ENCODE measurements at regions not wholly inside any gene's neighbourhood (a gene's known extent, or its start where the extent isn't known, plus 50 kb on each side); places are given as distances from the start of the nearest gene placed in this dataset.

DNA sequence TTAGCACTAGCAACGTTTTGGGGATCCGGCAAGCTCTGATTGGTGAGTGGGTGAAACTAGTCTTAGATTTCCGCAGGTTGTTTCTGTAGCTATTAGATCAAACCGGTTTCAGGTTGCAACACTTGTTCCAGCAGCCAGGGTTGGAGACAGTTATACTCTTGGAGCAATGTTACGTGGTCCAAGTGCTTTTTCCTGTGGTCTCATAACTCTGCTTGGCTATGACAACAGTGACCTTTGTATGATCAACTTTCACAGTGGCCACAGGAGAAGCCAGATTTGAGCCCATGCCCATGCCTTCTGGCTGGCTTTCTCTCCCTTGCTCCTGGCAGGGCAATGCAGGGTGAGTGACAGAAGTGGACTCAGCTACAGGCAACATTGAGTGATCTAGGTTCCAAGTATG is 84.5 kb upstream of the TAF1B start:
- DNase-seq = no peak

DNA sequence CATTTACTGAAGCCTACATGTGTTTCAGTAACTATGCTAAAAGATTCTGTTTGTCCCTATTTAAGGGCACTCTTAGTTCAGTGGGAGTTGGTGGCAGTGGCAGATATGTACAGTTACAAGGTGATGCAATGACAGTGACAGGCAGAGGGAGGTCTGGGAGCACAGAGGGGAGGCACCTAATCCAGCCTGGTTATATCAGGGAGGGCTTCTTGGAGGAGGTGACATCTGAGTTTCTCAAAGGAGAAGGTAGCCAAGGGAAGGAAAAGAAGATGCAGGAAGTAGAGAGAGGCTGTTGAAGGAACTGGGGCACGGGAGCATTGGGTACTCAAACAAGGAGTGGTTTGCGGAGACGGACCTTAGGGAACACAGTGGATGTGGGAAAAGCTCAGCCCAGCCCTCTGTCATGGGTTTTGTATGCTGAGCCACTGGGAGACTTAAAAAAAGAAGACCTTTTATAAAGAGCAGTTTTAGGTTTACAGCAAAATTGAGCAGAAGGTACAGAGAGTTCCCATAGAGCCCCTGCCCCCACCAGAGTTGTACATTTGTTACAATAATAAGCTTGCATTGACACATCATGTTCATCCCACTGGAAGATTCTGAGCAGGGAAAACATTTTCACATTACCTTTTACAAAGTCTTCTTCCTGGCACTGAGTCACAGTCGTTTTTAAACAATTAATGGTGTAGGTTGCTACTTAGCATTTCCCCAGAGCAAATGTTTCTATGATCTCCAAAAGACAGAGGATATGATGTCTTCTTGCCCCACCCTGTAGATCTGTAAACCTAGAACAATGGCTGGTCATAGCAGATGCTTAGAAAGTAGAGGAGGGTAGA is 83.0 kb upstream of the TAF1B start:
- no peak for DNase-seq

DNA sequence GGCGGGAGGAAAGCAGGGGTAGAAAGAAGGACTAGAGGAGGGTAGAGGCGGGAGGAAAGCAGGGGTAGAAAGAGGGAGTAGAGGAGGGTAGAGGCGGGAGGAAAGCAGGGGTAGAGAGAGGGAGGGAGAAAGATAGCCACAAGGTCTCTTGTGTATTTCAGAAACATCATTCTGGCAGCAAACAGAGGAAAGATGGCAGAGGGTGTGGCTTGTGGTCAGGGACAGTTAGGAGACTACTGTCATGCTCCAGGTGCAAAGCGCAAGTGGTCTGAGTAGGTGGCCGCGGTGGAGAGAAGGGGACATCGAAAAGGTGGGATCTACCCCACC is 82.4 kb upstream of the TAF1B start:
- DNase-seq = no peak

DNA sequence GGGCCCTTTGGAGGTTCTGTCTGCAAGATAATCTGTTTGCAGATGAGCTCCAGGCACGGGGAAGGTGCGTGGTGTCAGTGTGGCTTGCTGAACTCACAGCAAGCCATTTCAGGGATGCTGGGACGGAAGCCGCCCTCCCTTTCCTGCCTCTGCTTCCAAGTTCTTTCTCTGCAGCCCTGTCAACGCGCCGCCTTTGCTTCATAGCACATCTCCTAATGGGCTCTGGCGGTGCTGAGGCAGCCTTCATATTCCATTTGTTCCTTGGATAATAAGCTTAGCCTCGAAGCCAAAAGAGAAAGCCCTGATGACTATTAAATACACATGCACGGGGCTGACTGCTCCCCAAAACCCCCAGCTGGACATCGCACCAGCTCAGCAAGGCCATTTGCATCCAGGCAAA is 81.7 kb upstream of the TAF1B start:
- DNase-seq = no peak

DNA sequence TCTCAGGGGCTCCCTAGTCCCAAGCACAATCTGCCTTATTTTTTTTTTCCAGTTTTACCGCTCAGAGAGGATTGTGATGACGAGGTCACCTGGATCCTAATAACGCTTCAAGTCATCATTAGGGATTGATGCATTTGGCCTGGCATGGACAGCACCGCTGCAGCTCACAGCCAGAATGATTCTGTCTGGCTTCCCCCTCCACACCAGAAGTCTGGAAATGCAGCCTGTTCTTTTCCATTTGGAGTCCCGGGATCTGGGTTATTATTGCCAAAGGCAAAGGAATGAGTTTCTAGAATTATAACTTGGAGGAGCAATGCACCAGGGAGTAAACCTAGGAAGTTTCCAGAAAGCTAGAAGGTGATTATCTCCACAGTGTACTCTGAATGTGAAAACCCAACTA is 81.1 kb upstream of the TAF1B start:
- DNase-seq = no peak

DNA sequence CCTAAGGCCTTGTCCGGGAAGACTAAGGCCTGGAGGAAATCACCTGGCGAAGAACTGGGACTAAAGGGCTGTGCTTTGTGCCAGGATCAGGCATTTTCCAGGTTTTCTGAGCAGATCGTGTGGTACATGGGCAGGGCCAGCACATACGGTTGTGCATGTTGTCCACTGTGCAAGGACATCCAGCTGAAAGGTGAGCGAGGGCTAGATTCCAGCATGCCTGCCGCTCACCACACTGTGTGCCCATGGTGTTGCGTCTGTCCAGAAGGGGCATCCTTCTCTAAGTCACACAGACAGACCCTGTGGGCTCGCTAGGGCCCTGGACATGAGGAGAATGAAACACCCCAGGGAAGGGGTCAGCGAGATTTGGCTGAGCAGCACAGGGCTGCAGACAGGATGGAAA is 80.3 kb upstream of the TAF1B start:
- DNase-seq = no peak

DNA sequence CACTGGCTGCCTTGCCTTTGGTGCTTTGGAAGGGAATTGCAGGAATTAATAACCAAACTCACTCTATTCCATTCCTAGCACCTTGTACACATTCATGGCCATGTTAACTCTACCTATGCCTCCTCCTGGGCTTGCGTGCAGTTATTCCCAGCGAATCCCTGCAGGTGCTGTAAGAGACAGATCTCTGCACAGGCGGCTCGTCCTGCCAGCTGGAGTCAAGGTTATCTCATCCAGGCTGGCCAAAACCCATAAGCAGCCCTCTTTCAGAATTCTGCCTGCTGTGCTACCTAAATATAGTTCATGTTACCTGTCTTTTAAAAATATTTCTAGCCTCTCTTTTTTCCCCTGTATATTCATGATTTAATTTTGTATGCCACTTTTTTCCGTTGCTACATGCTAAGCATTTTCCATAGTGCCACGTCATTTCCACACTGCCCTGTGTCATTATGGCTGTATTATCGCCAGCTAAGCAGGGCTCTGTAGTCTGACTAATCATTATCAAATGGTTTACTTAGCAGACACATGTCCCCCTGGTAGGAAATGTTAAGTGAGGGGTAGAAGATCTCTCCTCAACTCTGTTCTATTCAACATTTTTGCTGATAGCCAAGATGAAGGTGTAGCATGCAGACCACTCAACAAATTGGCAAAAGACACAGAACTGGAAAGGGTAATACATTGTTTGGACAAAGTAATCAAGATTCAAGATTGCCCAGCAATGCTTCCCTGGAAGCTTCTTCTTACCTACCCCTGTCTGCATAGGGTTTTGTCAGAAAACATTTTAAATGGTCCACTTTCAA is 79.7 kb upstream of the TAF1B start:
- DNase-seq = no peak

DNA sequence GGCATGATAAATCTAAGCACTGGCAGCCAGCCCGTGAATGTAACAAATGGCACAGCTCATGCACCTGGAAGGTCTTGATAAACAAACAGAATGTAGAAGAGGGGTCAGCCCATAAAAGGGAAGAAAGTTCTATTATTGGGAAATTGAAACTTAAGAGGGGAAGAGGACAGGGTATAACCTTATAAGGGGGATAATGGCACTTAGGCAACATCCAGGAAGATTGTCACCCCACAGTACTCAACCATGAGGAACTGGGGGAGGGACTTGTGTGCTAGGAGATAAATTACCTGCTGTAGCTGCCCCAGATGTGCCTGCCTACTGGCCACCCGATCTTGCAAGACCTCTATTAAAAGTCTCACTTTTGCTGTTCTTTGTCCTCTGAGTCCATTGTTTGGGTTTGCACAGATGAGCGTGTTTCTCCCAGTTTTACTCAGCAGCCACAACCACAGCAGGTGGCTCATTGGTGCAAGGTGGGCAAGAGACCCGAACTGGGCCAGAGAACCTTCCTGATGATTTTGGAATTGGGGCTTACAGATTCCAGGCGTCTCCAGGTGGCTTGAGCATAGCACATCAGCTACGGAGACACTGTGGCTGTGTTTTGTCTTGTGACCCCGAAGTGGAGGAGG is 79.0 kb upstream of the TAF1B start:
- DNase-seq = no peak

DNA sequence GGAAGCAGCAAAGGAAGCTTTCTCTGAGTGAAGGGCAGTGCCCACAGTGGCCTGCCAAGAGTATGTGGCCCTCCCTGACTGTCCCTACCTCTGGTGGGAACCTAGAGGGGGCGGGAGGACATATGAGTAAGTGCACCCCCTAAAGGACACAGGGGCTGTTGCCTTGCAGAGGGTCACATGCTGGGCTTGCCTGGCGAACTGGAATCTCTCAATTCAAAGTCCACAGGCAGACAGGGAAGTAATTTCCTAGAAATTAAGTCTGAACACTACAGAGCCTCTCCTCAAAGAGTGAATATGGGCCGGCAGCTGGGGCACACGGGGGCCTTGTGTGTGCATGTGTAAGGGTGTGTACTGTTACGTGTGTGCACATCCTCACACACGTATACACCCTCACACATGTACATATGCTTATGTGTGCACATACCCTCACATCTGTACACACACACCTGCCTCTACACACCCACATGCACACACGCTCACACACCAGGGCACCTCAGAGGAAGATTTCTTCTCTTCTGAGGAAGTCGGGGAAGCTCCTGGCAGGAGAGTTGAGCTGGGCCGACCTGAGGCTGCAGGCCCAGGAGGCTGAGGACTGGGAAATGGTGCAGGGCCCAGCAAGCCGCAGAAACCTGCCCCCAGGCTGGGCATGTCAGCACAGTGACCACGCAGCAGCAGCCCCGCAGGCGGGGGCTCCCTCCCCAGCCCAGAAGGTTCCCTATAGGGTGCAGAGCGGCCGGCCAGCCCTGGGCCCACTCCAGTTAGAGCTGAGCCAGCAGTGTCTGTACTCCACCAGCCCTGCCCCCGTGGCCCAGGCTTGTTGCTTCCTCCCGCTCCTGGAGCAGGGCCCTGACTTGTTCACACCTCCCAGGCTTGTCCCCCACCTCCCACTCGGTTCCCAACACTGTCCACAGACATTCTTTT is 77.4 kb upstream of the TAF1B start:
- DNase-seq = no peak

DNA sequence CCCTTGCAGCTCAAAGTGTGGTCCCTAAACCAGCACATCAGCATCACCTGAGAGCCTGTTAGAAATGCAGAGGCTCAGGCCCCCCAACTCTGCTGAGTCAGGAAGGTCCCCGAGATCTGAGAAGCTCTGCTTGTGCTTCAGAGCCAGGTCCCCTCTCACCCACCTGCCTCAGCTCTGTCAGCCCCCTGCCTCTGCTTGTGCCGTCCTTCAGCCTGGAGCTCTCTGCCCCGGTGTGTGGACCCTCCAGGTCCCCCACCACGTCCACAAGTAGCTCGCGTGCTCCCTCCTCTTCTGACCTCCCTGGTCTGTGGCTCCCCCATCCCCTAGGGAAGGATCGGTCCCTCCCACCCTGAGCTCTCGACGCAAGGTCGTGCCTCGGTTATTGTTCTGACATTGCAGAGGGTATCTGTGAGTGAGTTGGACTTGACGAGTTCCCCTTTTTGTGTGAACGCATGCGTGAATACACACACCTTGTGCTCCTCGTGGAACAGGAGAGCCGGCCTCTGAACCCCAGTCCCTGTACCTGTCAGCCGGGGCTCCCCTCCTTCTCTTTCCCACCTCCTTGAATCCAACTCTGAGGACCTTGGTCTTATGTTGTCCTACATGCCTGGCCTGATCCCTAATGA is 75.5 kb upstream of the TAF1B start:
- DNase-seq = no peak

DNA sequence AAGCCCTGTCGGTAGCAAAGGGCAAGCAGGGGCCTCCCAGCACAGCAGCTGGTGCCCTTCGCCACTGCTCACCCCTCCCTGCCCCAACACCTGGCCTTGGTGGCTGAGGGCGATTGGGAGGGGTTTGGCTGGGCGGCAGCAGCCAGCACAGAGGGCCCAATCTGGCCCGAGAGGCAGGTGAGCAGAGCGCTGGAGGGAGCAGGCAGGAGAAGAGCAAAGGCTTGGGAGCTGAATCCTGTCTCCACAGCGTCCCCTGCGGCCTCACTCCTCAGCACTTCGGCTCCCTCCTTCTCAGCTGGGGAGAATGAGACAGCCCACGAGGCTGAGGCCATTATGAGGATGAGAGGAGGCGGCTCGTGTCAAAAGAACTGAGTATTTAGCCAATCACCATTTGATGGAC is 74.9 kb upstream of the TAF1B start:
- DNase-seq = no peak

DNA sequence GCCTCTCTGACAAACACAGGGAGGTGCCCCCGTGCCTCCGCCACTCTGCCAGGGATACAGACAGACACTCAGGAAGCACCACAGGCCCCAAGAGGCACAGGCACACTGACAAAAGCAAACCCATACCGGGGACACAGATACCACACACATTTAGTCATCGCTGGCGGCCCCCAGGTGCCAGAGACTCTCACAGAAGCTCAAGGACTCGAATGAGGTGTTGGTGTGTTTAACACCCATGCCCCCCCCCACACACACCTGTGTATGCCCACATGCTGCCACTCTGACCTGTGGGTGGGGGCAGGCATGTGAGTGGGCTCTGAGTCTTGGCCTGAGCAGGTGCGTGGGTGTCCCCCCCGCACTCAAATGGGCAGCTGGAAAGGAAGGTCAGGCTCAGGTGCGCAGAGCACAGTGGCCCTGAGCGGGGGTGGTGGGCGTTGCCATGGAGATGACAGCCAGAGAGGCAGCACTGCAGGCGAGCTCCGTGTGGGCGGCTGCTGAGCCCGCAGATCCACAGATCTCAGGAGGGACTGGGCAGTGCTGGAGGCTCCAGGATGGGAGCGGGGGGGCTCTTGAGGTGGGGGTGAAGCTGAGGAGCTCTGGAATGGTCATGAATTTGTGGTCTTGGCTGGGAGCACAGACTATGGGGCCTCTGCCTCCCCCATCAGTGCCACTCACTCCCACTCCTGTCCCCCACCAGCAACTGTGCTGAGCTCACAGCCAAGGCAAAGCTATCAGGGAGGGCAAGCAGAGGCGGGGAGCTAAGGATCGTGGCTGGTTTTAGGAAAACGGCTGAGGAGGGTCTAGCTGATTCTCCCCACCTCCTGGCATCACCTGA is 73.9 kb upstream of the TAF1B start:
- DNase-seq = no peak

DNA sequence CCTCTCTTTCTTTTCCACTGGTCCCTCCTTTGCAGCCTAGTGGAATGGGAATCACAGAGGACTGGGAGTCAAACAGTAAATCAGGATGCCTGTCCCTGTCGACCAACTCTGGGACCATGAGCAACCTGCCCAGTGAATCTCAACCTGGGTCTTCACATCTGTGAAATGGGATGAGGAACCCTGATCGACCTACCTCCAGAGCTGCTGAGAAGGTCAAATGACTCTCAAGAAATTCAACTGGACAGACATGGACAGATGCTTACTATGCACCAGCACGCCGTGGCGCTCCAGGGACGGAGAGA is 73.3 kb upstream of the TAF1B start:
- DNase-seq = no peak

DNA sequence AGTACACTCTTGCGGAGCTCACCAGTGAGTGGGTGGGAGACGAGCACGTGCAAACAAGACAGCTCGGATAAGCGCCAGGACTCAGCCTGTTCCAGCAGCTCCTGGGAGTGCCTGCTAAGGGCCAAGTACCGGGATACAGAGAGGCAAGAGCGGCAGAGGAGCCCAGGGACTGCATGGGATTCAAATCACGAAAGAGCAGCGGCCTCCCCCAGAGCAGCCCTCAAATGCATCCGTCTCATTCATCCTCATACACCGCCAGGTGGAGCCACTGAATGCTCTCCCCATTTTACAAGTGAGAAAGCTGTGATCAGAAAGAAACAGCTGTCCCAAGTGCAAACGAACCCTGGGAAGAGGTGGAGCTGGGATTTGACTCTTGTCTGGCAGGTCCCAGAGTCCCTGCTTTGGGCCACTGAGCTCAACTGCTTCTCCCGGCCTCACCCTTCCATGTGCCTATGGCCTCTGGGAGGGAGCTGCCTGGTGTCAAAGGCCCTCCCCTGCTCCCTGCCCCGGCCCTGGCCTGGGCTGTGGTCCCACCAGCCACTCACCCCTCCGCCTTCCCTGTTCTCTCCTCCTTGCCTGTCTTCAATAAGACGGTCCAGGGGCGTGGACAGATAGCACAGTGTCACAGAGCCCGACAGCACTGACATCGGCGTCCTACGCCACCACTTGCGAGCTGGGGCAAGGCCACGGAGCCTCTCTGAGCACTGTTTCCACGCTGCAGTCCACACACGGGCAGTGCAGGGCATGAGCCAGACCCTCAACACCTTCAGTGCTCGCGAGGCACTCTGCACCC is 72.8 kb upstream of the TAF1B start:
- DNase-seq = peak; percentile 39 to 56

DNA sequence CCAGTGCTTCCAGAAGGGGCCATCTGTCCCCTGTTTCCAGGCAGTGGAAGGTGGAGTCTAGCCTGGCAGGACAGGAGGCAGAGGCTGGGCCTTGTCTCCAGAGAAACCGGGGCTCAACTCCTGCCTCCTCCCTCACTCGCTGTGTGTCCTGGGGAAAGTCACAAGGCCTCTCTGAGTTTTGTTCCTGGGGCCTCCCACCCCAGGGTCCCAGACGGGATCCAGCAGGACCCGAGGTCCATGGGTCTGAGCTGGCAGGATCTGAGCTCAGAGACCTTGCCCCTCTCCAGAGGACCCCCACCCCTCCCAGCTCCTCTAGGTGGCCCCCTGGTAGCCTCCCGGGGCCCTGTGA is 72.2 kb upstream of the TAF1B start:
- DNase-seq = no peak

DNA sequence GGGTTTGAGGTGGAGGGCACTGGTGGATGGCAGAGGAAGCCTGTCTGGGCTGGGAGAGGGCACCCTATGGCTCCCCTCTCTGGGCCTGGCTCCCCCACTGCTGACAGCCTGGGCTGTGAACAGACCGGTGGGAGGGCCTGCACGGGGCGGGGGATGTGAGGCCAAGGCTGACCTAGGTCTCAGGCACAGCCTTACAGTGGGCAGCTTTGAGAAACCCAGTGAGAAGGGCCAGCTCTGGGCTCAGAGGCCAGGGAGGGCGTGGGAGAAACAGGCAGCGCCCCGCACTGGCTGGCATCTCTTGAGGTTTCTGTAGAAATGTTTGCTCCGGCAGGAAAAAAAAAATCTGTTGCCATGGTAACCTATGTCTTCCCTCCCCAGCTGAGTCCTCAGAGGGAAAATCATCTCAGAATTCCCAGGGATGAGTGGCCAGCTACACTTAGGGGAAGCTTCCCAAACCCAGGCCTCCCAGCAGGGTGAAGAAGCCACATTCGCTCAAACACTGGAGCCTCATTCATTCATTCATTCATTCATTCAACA is 71.7 kb upstream of the TAF1B start:
- DNase-seq = peak; percentile 12 to 47

DNA sequence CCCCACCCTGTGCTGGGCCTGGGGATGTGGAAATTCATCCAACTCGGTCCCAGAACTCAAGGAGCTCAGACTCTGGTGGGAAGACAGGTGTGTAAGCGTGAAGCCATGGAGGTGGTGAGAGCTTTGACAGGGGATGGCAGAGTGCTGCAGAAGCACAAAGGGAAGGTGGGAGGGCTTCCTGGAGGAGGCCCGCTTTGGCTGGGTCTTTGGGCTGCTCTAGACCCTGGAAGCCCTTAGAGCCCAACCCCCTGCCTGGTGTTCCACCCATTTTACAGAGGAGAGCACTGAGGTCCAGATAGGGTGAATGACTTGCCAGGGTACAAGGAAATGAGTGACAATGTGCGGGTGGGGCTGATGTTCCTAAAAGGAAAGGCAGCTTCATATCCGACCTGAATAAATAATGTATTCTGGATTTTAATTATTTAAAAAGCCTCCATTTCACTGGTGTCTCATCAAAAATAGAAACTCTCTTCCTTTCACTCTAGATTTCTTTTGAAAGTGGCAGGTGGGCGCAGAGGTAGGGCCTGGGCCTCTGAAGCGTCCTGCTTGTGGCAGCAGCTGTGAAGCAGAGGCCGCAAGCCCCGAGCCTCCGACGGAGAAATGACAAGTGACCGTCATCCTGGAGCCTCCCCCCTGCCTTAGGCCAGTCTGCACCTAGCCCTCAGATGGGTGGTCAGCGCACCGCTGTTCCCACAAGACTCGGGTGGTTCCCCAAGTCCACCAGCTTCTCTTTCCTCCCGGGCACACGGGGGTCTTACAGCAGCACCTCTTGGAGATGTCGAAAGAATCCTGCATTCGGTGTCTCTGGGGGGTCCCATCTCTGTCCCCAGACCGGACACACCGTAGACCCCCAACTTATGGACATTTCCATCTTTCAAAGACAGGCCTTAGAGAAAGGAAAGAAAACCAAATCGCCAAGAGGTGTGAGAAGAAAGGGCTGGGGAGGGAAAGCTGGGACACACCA is 71.0 kb upstream of the TAF1B start:
- DNase-seq = no peak

DNA sequence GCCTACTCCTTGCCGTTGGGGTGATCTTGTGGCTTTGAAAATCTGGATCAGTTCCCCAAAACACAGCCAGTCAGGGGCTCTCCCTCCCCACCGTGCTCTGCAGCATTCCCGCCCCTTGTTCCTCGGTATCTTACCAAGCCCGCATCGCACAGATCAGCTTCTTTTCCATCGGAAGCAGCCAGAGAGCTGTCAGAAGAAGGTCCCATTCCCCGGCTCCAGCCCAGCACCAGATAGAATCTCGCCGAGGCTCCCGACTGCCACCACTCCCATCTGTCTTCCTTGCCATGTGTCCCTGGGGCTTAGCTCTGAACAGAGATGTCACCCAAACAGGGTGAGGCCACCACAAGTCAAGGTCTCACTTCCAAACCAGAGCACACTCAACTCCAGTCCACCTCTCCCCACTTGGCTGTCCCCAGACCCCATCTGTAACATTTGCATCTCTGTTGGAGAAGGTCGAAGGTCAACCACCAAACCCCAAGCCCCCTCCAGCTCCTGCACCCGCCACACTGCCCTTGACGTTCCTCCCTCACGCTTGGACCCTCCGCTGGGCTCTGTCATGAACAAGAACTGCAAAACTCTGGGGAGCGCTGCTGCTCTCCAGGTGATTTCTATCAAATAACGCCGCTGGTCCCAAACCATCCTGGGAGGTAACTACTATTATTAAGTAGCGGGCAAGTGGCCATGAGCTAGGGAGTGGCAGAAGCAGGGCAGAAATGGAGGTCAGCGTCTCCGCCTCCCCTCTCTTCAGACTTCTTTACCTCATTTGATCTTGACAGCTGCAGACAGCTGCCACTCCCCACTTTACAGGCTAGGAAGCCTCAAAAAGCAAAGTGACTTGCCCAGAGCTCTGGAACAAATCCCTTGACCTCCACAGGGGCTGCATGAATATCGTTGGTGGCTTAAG is 70.0 kb upstream of the TAF1B start:
- no peak for DNase-seq

DNA sequence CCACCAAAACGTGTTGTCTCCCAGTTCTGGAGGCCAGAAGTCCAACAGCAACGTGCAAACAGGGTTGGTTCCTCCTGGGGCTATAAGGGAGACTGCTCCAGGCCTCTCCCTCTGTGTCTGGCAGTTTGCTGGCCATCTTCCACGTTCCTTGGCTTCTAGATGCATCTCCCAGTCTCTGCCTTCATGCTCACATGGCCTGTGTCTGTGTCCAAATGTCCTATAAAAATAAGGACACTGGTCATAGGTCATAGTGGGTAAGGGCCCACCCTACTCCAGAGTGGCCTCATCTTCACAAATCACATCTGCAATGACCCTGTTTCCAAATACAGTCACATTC is 69.4 kb upstream of the TAF1B start:
- no peak for DNase-seq

All from NCI-H446 (cell line).